GM12875 (cell line): ENCODE measurements at regions not wholly inside any gene's neighbourhood (a gene's known extent, or its start where the extent isn't known, plus 50 kb on each side); places are given as distances from the start of the nearest gene placed in this dataset.

ENCODE experiments used
- H3K4me3 ChIP-seq: one replicate; pipeline ENCODE4 v1.5.1; 2011; ENCODE audit warnings: low read depth, low read length, control low read depth
- TF ChIP-seq, protein P1 (sequence below): IDR thresholded peaks from 2 replicates; pipeline ENCODE4 v1.5.1; 2011; ENCODE audit warnings: low read depth, mild to moderate bottlenecking, control low read depth, inconsistent platforms, low read length, moderate library complexity, borderline replicate concordance; ENCODE audit not compliant: insufficient read depth

DNA sequence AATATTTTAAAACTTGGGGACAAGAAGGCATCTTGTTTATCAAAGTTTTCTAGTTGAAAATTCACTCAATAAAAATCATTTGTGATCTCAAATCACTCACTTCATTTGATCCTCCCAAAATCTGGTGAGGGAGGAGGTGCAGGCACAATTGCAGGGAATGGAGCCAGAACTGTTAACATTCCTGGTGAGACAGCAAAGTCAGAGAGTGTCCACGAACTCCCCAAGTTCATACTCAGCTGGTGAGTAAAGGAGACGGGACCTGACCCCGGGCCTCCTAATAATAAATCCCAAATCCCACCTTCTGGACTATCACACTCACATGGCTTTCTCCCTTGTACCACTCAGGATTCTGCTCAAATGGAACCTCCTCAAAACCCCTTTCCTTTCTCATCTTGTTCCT lies 252.3 kb upstream of the LRTM1 start:
- no peak overlapping the region for H3K4me3 ChIP-seq
- TF ChIP-seq, protein P1, sequence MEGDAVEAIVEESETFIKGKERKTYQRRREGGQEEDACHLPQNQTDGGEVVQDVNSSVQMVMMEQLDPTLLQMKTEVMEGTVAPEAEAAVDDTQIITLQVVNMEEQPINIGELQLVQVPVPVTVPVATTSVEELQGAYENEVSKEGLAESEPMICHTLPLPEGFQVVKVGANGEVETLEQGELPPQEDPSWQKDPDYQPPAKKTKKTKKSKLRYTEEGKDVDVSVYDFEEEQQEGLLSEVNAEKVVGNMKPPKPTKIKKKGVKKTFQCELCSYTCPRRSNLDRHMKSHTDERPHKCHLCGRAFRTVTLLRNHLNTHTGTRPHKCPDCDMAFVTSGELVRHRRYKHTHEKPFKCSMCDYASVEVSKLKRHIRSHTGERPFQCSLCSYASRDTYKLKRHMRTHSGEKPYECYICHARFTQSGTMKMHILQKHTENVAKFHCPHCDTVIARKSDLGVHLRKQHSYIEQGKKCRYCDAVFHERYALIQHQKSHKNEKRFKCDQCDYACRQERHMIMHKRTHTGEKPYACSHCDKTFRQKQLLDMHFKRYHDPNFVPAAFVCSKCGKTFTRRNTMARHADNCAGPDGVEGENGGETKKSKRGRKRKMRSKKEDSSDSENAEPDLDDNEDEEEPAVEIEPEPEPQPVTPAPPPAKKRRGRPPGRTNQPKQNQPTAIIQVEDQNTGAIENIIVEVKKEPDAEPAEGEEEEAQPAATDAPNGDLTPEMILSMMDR, result no peak

DNA sequence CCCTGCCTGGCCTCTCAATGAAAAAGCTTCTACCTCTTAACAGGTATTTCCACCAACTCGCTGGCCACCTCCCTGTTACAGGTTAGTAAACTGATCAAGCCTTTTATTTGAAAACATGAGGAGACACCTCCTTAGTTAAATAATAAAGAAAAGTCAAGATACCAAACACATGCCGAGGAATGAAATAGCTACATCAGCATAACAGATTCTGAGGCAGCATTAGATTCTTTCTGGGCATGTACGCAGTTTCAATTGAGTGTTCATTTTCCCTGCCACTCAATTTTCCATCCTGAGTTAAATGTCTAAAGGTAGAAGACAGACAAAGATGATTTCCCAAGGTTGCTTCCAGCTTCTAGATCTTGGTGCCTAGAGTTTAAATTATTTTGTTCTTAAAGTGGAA lies 250.5 kb upstream of the LRTM1 start:
- no peak overlapping the region for H3K4me3 ChIP-seq
- TF ChIP-seq, protein P1, result no peak

GRCh38 chr3:55177749-55178148 lies 249.9 kb upstream of the LRTM1 start:
- TF ChIP-seq, protein P1, result no peak
- H3K4me3 ChIP-seq, result no peak overlapping the region

- H3K4me3 ChIP-seq, result no peak overlapping the region
- TF ChIP-seq, protein P1, result no peak
These were observed 247.6 kb upstream of the LRTM1 start for GRCh38 chr3:55175423-55175822.

DNA sequence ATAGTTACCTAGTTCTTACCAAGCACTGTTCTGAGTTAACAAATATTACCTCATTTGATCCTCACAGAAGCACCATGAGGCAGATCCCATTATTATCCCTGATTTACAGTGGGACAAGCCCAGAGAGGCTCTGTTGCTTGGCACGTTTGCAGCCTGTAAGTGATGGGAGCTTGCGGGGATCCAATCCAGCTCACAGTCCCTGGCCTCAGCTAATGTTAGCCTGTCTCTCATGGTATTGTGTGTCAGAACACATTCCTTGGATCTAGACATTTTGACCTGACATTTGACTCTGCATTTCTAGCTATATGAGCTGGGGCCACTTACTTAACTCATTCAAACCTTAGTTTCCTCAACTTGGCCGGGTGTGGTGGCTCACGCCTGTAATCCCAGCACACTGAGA lies 246.9 kb upstream of the LRTM1 start:
- TF ChIP-seq, protein P1, result no peak
- H3K4me3 ChIP-seq, result no peak overlapping the region

DNA sequence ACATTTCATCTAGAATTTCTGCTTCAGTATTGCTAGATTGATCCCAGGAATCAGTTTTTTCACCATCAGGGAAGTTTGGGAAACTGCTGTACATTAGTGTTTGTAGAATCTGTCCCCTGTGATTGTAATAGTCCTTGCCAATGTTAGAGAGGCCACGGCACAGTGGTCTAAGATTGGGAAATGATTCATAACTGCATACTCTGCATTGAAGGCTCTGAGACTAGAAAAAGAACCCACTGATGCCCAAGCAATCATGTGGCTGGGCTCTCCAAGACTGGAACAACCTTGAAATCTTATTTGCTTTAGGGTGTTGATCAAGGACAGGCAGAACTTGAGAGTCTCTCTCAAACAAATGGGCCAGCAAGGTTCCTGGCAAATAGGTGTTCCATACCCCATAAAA lies 245.6 kb upstream of the LRTM1 start:
- TF ChIP-seq, protein P1, result no peak
- H3K4me3 ChIP-seq, result no peak overlapping the region

- TF ChIP-seq, protein P1, result no peak
- H3K4me3 ChIP-seq, result no peak overlapping the region
These were observed 245.1 kb upstream of the LRTM1 start for GRCh38 chr3:55172913-55173312.
